Pons (tissue), 1 donor: ENCODE measurements at regions not wholly inside any gene's neighbourhood (a gene's known extent, or its start where the extent isn't known, plus 50 kb on each side); places are given as distances from the start of the nearest gene placed in this dataset.
"Not testable (repeated sequence)": the region's sequence is repeated elsewhere in the genome, so short reads cannot be mapped to it uniquely, and the experiment has no call there.

ENCODE experiments used
- DNase-seq: peaks from one replicate; pipeline ENCODE4 v3.0.0-alpha.2; 2016; ENCODE audit warnings: low spot score

DNA sequence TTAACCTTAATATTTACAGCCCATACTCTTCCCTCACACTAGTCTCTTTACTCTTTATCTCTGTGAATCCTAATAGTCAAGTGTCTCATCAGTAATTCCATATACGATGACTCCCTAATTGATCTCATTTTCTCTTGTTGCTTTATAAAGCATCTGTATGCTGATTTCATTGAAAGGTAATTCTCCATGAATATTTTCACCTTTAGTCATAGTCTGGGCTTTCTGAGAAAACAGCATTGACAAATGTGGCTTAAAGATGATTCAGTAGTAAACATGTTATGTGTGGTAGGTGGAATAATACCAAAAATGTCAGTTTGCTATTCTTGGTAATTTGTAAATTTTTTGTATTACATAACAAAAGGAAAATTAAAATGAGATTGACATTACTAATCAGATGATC, 1176.5 kb downstream of the NCAM2 start:
- no peak for DNase-seq

DNA sequence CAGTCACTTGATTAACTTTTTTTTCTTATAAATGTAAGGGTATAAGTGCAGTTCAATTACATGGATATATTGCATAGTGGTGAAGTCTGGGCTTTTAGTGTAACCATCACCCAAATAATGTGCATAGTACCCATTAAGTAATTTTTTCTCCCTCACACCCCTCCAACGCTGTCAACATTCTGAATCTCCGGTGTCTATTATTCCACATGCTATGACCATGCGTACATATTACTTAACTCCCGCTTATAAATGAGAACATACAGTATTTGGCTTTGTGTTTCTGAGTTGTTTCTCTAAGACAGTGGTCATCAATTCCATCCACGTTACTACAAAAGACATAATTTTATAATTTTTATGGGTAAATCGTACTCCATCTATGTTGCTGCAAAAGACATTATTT, 1191.1 kb downstream of the NCAM2 start:
- no peak for DNase-seq

DNA sequence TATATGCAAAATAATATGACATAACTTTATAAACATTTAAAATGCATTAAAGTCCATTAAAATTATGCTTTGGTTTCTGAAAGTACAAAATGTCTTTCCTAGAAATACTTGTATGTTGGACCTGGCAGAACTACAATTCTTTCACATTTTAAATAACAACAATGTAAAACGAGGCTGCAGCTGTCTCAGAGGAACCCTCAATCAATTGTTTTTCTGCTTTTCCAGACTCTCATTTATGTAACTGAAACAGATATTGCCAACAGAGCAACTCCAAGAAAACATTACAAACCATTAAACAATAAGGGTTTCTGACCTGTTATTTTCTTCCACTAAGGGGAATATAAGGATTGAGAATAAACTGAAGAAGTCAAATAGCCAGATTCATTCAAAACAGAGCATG, 1193.4 kb downstream of the NCAM2 start:
- DNase-seq, result no peak

DNA sequence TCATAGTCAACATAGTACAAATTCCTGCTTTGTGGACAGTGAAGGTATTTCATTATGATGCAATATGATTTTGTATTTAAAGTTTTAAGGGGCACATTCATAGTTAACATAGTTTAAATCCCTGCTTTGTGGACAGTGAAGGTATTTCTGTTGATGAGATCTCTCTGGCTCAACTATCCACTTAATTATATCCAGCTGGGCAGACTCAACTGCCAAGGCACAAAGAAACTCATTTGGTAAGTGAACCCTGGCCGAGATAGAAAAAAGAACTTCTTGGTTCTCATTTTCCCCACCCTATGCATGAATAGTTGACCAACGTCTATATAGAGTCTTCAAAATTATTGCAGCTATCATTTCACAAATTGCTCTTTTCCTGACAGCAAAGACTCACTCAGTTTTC, 1194.6 kb downstream of the NCAM2 start:
- DNase-seq, result no peak

DNA sequence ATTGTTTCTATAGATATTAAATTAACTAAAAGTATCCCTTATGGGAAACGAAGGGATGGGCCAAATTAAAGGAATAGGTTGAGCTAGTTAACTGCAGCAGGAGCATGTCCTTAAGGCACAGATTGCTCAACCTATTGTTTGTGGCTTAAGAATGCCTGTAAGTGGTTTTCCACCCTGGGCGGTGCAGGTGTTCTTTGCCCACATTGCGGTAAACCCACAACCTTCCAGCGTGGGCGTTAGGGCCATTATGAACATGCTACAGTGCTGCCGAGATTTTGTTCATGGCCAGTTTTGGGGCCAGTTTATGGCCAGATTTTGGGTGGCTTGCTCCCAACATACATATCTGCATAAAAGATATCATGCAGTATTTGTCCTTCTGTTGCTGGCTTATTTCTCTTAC, 1196.8 kb downstream of the NCAM2 start:
- DNase-seq, result not testable (repeated sequence)

DNA sequence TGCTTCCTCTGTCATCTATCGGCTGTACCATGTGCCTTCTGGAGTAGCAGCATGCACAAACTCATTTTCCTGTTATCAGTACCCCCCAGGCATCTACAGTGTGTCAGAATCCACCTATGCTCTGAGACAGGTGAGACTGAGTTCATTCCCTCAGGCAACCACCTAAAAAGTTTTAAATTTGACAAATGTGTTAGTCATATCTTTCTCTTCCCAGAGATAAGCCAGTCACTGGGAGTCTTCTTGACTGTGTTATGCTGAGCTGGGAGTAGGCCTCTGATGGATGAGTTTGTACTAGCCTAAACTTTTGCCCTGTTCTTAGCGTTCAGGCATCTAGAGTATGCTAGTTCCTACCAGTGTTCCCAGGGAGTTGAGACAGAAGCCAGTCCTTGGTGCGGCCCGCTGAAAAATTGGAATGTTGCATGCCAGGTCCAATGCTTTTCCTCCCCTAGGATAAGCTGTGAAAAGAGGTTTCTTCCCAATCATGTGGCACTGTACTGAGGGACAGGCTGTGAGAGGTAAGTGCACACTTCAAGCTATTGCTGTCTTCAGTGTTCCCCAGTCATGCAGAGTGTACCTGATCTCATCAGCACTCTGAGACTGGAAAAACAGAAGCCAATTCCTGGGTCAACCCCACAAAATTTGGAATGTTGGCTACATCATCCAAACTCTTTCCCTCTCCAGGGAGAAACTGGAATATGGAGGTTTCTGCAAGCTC, 1202.3 kb downstream of the NCAM2 start:
- no peak for DNase-seq

DNA sequence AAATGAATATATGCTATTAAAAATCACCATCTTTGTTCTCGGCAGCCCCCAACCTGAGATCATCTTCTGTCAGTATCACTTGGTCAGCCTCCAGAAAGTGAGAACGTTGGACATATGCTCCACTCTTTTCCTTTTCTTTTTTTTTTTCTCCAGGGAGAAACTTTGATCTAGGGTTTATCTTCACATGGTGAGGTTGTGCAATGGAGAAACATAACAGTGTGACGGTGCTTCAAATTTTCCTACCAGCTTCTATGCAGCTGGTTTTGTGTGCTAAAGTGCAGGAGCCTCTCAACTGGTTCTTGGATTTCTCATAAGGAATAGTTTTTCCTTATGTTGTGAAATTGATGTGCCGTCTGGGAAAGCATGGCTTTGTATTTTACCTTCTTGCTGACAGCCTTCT, 1202.9 kb downstream of the NCAM2 start:
- DNase-seq, result no peak

DNA sequence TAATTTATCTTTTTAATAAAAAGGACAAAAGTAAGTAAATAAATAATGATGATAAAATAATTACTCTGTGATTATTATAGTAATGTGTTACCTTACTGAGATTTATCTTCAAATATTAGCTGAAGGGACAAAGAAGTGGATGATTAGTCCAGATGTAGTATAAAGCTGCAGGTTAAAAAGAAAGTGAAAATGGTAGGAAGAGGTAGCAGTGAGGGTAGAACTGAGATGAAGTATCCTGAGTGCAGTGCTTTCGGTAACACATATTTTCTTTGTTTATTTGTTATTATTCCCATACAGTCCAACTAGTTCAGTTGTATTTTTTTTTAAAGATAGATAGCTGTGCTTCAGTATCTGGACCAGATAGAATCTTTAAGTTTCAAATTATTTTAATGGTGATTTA, 1203.5 kb downstream of the NCAM2 start:
- no peak for DNase-seq

DNA sequence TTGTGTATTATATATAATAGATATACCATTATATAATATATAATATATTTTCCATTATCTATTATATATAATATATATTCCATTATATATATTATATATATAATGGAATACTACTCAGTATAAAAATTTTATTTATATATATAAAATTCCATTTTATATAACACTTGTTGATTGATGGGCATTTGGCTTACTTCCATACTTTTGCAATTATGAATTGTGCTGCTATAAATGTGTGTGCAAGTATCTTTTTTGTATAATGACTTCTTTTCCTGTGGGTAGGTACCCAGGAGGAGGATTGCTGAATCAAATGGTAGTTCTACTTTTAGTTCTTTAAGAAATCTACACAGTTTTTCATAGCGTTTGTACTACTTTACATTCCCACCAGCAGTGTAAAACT, 1211.1 kb downstream of the NCAM2 start:
- DNase-seq, result no peak

DNA sequence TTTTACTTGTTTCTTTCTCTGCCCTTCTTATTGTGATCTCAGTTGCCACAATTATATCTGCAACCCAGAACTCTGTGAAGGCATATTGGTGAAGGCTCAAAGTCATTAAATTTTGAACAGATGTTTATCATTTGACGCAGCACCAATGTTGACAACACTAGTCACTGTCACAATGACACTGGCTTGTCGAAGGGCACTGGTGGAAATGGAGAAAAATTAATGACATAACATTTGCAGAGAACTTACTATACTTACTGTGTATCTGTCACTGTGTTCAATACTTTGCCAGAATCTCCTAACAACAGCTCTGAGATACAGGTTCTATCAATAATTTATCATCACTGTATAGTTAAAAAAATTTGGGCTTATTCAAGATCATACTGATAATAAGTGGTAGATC, 1213.7 kb downstream of the NCAM2 start:
- DNase-seq, result no peak

DNA sequence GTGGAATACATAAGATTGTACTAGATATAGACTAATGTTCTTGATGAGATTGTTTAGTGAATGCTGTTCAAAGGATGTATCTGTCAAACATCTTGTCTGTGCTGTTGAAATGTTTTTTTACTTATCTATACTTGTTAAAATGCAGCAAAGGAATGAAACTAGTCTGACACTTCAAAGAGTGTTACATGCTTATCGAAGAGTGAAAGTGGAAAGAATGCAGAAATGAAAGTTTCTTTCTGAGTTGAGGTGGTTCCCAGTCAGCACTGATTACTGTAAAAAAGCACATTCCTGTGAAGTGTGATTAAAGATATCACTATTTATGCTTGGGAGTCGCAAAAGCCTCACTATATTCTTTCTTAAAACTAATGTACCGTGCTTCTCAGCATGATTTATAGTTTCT, 1225.2 kb downstream of the NCAM2 start:
- no peak for DNase-seq

DNA sequence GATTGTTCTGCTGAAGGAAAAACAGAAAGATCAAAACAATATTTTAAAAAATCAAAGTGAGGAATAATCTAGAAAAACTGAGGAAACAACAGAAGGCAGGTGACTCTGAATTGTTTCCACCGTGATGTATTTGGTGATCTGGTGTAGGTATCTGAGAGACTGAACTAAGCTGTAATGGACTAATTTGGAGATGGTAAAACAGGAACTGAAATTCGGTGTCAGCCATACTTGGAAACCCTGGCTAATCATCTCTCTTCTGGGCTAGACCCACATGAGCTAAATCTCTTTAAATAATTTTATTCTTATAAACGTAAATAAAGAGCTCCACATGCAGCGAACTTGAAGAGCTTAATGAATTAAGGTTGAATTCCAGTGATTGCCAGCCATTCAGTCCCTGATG, 1226.1 kb downstream of the NCAM2 start:
- DNase-seq, result no peak

DNA sequence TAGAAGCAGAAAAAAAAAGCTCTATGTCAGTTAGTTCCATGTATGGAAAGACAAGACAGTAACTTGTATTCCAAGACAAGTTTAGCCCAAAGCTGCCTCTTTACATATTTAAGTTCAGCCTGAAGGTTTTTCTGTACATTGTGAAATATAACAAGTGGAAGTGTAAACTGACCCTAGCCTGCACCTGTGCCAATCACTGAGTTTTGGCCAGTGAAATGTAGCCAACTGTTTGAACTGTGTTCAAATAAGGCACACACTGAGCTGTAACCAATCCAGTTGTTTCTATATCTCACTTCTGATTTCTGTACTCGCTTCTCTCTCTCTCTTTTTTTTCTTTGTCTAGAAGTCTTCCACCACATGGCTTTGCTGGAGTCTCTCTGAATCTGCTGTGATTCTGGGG, 1227.1 kb downstream of the NCAM2 start:
- no peak for DNase-seq

DNA sequence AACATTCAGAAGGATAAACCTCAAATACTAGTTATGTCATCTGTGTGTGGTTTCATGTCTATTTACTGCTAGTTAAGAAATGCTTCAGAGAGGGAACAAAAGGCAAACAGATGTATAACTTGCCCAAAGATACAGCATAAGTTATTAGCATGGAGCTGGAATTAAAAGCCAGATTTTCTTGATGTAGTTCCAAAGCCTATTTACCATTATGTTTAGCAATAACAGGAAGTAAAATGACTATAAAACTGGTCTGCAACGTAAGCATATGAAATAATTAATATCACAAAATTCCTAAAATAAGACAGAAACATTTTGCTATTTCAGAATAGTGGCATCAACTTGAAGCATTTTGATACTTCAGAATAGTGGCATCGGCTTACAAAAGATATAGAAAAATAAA, 1232.8 kb downstream of the NCAM2 start:
- DNase-seq, result no peak

DNA sequence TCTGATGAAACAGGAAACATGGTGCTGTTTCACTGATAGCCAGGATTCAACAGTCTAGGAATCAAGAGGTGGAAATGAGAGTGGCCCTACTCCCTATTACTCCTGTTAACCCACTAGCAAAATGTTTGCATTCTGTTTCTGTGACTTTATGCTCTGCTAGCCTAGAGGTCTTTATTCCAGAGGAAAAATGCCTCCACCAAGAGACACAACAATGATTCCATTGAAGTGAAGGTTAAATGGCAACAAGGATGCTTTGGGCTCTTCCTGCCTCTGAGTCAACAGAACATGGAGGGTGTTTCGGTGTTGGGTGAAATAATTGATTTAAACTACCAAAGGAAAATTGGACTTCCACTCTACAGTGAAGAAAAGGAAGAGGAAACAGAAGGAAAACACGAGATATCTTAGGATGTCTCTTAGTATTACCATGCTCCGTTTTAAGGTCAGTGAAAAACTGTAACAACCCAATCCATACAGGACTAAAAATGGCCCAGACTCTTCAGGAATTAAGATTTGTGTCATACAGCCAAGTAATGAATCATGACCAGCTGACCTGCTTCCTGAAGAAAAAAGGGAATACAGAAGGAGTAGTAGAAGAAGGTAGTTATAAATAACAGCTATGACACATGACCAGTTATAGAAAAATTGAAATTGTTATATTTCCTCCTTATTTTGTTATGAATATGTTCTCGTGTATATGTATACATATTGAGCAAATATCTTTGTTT, 1237.8 kb downstream of the NCAM2 start:
- DNase-seq, result no peak

DNA sequence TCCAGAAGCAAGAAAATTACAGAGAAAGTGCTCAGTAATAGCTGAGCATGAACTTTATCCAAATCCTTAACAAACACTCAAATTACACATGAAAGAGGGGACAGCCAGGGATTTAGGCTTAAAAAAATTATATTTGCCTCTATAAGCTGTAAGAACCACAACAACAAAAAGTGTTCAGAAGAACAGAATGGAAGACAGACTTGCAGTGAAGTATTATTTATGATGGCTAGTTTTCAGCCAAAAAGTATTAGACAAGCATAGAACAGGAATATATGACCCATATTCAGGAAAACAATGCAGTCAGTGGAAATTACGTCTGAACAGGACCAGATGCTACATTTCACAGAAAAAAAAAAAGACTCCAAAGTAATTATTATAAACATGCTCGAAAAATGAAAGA, 1246.3 kb downstream of the NCAM2 start:
- DNase-seq, result no peak

DNA sequence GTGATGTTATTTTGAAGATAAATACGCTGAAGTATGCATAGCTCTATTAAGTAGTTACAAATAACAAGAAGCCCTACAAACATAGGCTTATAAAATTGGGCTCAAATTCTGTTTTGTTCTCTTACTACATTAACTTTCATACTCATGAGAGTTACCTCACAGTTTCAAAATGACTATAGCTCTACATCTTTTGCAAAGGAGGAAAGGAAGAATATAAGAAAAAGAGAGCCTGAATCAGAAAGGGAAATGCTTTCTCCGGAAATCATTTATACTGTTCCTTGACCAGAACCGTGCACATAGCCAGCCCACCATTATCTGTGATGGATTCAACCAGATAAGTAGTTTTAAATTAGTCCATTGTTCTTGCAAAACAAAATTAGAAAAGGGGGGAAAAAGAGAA, 1252.1 kb downstream of the NCAM2 start:
- DNase-seq, result no peak

DNA sequence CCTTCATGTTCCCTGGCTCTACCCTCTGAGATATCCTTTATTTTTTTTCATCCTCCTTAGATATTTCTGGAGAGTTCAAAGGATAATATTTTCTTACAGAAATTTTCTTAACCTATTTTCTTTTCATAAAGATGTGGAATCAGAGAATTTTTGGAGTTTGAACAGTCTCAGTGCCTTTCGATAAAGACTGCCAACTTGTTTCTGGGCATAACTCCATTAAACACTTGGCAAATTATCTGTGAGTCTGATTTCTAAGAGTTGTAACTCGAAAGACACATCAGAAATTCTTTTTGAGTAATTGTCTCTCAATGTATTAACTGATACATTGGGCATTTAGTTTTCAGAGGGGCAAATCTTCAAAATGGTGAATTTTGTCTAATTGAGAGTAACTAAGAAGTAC, 1255.6 kb downstream of the NCAM2 start:
- DNase-seq, result peak; percentile 29

DNA sequence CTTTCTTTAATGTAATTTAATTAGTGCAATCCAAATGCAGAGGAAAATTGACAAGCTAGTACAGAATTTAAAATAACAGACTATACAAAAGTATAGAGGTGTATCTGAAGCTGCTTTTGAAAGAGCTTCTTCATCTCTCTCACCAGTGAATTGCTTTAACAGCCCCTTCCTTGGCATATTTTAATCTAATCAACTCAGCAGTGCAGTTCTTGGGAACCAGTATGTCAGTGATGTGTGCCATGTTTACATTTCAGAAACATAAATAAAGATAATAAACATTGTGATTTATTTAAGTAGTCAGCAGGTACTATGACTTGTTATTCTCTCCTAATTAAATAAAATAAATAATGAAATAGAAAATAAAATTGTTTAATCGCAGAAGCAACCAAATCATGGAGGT, 1260.6 kb downstream of the NCAM2 start:
- no peak for DNase-seq

DNA sequence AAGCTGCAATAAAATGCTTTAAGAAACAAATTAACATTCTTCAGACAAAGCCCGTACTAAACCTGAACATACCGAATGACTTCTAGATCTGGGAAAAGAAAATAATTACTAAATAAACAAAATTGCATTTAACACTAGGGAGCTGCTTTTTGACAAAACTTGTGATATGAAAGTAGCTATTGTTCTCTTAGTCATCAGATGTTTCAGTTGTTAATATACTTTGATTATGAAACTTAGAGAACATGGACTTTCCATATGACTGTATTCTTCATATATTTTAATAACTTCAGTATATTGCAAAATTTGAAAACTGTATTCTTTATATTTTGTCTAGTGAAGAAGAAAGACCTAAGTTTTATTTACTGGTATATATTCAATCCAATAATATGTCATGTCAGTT, 1262.1 kb downstream of the NCAM2 start:
- no peak for DNase-seq

DNA sequence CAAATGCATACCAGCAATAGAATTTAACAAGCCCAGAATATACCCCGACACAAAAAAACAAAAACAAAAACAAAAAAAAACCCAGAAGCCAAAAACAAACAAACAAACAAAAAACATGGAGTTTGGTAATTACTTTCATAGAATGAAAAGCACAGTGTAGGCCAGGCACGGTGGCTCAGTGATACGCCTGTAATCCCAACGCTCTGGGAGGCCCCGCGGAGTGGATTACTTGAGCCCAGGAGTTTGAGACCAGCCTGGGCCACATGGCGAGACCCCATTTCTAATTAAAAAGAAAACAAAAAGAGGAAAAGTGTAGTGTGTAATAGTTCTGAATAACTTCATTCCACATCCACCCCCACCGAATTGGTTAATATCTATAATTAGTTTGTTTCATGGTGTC, 1265.7 kb downstream of the NCAM2 start:
- no peak for DNase-seq

DNA sequence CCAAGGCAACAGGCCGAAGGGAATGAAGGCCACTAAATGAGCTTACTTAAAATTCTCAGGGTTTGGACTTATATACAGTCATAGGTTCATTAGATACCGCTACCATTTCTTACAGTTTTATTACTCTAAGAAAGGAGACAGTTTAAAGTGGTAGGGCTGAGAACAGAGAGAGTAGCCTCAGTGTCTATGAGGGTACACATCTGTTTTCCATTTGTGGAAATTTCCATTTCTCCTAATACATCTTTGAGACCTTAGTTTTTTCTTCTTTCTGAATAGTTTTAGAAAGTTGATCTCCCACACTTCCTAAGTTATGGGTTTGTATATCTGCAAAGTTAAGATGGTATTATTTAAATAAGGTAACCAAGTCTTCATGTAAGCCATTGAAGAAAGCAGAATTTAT, 1279.1 kb downstream of the NCAM2 start:
- DNase-seq, result no peak

DNA sequence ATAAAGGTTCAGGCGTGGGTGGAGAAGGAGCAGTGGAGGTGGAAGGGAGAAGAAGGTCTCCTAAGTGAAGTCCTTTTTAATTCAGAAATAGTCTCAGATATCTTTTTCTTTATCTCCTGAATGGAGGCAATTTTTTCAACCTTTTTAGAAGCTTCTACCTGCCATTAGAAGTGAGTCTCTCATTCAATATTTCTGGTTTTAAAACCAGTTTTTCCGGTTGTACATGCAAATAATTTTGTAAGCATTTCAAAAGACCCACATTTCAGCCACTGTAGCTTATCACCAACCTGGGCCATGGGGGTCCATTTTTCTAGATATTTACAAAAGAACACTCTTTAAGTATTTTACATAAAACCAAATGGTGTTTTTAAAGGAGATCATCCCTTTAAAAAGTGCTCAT, 1280.2 kb downstream of the NCAM2 start:
- DNase-seq, result no peak

DNA sequence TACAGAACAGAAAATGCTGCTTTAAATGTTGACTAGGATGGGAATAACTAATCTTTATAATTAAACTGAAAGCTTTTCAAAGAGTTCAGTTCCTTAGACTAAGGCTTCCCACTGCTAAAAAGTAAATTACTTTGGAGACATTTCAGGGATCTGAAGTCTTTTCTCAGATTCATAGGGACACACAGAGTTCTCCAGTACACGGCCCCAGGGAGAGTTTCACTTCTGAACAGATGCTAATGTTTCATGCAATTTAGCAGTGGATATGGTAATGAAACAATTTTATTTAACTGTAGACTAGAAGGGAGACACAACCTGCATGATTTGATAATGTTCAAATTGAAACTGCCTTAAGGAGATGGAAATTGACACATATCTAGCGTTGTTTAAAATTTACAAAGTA, 1282.6 kb downstream of the NCAM2 start:
- DNase-seq, result no peak
